VCaP (cell line): ENCODE measurements at regions not wholly inside any gene's neighbourhood (a gene's known extent, or its start where the extent isn't known, plus 50 kb on each side); places are given as distances from the start of the nearest gene placed in this dataset.

Experiments used
- H3K27ac ChIP-seq: fragments of 450-650 bp; 2 replicates; pipeline ENCODE4 v1.5.1; 2017
- CTCF ChIP-seq: fragments of 450-650 bp; conservative IDR thresholded peaks from 2 replicates; pipeline ENCODE4 v1.5.1; 2017; ENCODE audit warnings: mild to moderate bottlenecking, moderate library complexity

DNA sequence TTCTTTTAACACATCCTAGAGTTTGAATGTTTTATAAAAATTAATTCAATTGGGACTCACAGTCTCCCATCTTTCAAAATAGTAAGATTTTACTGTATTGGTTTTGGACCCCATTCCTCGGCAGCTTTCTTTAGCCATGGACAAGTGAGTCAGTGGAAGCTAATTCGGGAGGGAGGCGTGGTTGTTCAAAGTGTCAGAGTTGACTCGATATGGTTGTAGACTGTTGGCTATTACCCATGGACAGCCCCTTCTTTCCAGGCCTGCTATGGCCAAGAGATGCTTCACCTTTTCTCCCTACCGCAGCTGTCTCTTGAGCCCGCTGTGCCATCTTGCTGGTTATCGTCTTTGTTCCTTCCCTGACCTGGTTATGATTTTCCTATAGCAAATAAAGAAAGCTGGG lies 243.0 kb downstream of the CD83 start:
- H3K27ac ChIP-seq: no peak overlapping the region
- TF ChIP-seq CTCF: no peak

DNA sequence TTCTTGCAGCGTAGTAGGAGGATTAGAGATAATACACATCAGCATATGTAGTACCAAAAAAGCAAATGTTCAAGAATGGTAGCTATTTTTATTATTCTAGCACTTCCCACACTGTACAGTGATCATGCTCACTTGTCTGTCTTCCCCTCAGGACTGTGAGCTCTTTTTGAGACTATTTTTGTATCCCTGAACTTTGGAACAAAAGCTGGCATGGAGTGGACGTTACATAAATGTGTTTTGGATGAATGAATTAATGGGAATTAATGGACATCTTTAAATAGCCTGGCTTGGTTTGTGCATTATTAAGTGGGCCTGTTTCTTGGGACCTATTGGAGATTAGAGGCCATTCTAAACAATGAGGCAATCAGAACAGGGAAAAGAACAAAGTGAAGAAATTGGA lies 243.7 kb downstream of the CD83 start:
- TF ChIP-seq CTCF: no peak
- no peak overlapping the region for H3K27ac ChIP-seq

GRCh38 chr6:14361956-14362587 lies 244.5 kb downstream of the CD83 start:
- no peak for TF ChIP-seq CTCF
- no peak overlapping the region for H3K27ac ChIP-seq

GRCh38 chr6:14364370-14364769 lies 246.8 kb downstream of the CD83 start:
- H3K27ac ChIP-seq: no peak overlapping the region
- TF ChIP-seq CTCF: no peak

DNA sequence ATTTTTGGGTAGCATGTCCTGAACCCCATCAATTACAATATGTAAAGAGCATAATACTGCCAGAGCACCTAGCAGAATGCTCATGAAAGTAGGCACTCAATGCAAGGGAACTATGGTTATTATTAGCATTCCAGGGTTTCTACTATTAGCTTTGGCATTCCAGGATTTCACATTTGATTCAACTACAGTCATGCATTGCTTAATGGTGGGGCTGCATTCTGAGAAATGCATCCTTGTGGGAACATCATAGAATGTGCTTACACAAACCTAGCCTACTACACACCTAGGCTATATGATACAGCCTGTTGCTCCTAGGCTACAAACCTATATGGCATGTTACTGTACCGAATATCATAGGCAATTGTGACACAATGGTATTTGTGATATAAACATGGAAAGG lies 247.8 kb downstream of the CD83 start:
- no peak overlapping the region for H3K27ac ChIP-seq
- no peak for TF ChIP-seq CTCF

- no peak overlapping the region for H3K27ac ChIP-seq
- TF ChIP-seq CTCF: no peak
These were observed 248.7 kb downstream of the CD83 start for GRCh38 chr6:14366315-14366714.

DNA sequence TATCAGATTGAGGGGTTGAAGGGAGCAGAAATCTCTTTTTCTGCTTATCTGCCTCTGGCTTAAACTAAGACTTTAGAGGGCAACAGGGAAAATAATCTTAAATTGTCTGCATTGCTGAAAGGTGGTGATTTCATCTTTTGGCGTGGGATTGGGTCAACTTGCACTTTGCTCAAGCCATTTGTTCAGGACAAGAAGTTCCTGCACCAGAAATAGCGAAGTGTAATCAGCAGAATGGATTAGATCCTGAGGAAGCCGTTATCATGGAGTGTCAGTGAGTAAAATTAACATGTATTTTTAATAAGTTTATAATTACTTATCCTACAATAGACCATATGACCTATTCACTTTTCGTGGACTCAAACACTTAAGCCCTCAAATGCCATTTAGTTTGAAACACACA lies 249.3 kb downstream of the CD83 start:
- no peak for TF ChIP-seq CTCF
- no peak overlapping the region for H3K27ac ChIP-seq
